IPS DF 6.9 (cell line): ENCODE measurements at regions not wholly inside any gene's neighbourhood (a gene's known extent, or its start where the extent isn't known, plus 50 kb on each side); places are given as distances from the start of the nearest gene placed in this dataset.

Source experiments
- DNase-seq: peaks from one replicate; pipeline ENCODE4 v3.0.0-alpha.2; 2013; ENCODE audit warnings: low read depth, low spot score
- H3K27ac ChIP-seq: one replicate; pipeline ENCODE4 v1.5.1; 2013; ENCODE audit warnings: low read length, control low read depth
- H3K27me3 ChIP-seq: 2 replicates; pipeline ENCODE4 v1.6.1; 2013; ENCODE audit warnings: mild to moderate bottlenecking, low read length; ENCODE audit not compliant: control insufficient read depth, insufficient read depth
- H3K36me3 ChIP-seq: 2 replicates; pipeline ENCODE4 v1.6.1; 2013; ENCODE audit warnings: low read length; ENCODE audit not compliant: control insufficient read depth, insufficient read depth
- H3K4me1 ChIP-seq: 2 replicates; pipeline ENCODE4 v1.6.1; 2013; ENCODE audit warnings: low read length; ENCODE audit not compliant: control insufficient read depth, insufficient read depth
- H3K4me3 ChIP-seq: 2 replicates; pipeline ENCODE4 v1.5.1; 2013; ENCODE audit warnings: mild to moderate bottlenecking, low read length
- H3K9me3 ChIP-seq: 2 replicates; pipeline ENCODE4 v1.6.1; 2013; ENCODE audit warnings: low read length, inconsistent platforms; ENCODE audit not compliant: control insufficient read depth, insufficient read depth
- WGBS: extraction: QIAGEN DNeasy Blood & Tissue Kit; methylation state at CpG from one replicate; pipeline ENCODE4 v1.1.7; 2013; ENCODE audit warnings: mixed read lengths, missing lambda C conversion rate; ENCODE audit not compliant: insufficient read length, insufficient coverage; 5-methylcytosine and 5-hydroxymethylcytosine counted together

- no peak for DNase-seq
- Histone ChIP-seq H3K27me3 (no peaks in the 10 kb centered on the region), H3K9me3 (no peaks in the 10 kb centered on the region), H3K4me3 (no peak overlapping the region), H3K27ac (no peak overlapping the region), H3K4me1 (no peaks in the 10 kb centered on the region), H3K36me3 (no peaks in the 10 kb centered on the region)
- no CpG with 5 or more reads among the region's 4 CpGs for WGBS
Observed at GRCh38 chr12:30507576-30507975, 188.1 kb downstream of the IPO8 start.

- H3K36me3 ChIP-seq = no peaks in the 10 kb centered on the region
Observed at GRCh38 chr12:30506411-30506810, 189.3 kb downstream of the IPO8 start.

GRCh38 chr12:30501718-30502117 is 194.0 kb downstream of the IPO8 start:
- WGBS = no CpG with 5 or more reads among the region's 2 CpGs
- Histone ChIP-seq H3K36me3 (no peaks in the 10 kb centered on the region), H3K9me3 (no peaks in the 10 kb centered on the region), H3K4me3 (no peak overlapping the region), H3K27me3 (no peaks in the 10 kb centered on the region), H3K27ac (no peak overlapping the region), H3K4me1 (no peaks in the 10 kb centered on the region)
- no peak for DNase-seq

More at GRCh38 chr12:30506411-30506810, 189.3 kb downstream of the IPO8 start:
- no peak overlapping the region for H3K27ac ChIP-seq
- DNase-seq = no peak
- no peaks in the 10 kb centered on the region for H3K4me1 ChIP-seq
- no peaks in the 10 kb centered on the region for H3K27me3 ChIP-seq
- WGBS = no CpG with 5 or more reads among the region's 7 CpGs
- H3K4me3 ChIP-seq = no peak overlapping the region
- no peaks in the 10 kb centered on the region for H3K9me3 ChIP-seq

GRCh38 chr12:30500532-30500931 is 195.1 kb downstream of the IPO8 start:
- Histone ChIP-seq H3K4me3 (no peak overlapping the region), H3K4me1 (no peaks in the 10 kb centered on the region), H3K36me3 (no peaks in the 10 kb centered on the region), H3K27ac (no peak overlapping the region), H3K9me3 (no peaks in the 10 kb centered on the region), H3K27me3 (no peaks in the 10 kb centered on the region)
- WGBS = no CpG with 5 or more reads among the region's 4 CpGs
- no peak for DNase-seq

GRCh38 chr12:30485230-30485890 is 210.3 kb downstream of the IPO8 start:
- WGBS = no CpG with 5 or more reads among the region's 14 CpGs
- no peaks in the 10 kb centered on the region; the same call in 1 of the 2 replicates for H3K4me1 ChIP-seq

GRCh38 chr12:30484658-30485057 is 211.0 kb downstream of the IPO8 start:
- WGBS = no CpG with 5 or more reads among the region's 5 CpGs
- Histone ChIP-seq H3K4me3 (no peak overlapping the region), H3K27me3 (no peaks in the 10 kb centered on the region), H3K9me3 (no peaks in the 10 kb centered on the region), H3K27ac (no peak overlapping the region), H3K4me1 (no peaks in the 10 kb centered on the region; the same call in 1 of the 2 replicates), H3K36me3 (no peaks in the 10 kb centered on the region)
- DNase-seq = no peak

More at GRCh38 chr12:30485230-30485890, 210.3 kb downstream of the IPO8 start:
- Histone ChIP-seq H3K36me3 (no peaks in the 10 kb centered on the region), H3K27me3 (no peaks in the 10 kb centered on the region), H3K9me3 (no peaks in the 10 kb centered on the region), H3K27ac (no peak overlapping the region), H3K4me3 (no peak overlapping the region)
- DNase-seq = no peak

- Histone ChIP-seq H3K4me3 (no peak overlapping the region), H3K27ac (no peak overlapping the region), H3K4me1 (no peaks in the 10 kb centered on the region; the same call in 1 of the 2 replicates), H3K9me3 (no peaks in the 10 kb centered on the region), H3K36me3 (no peaks in the 10 kb centered on the region), H3K27me3 (no peaks in the 10 kb centered on the region)
- no peak for DNase-seq
- no CpG with 5 or more reads among the region's 1 CpG for WGBS
Observed at GRCh38 chr12:30482650-30483049, 213.0 kb downstream of the IPO8 start.

GRCh38 chr12:30473274-30473673 is 222.4 kb downstream of the IPO8 start:
- no peak overlapping the region for H3K27ac ChIP-seq
- H3K9me3 ChIP-seq = no peaks in the 10 kb centered on the region; the same call in 1 of the 2 replicates
- H3K4me1 ChIP-seq = no peaks in the 10 kb centered on the region
- no peak for DNase-seq
- no peaks in the 10 kb centered on the region for H3K36me3 ChIP-seq
- whole genome bisulfite sequencing = no CpG with 5 or more reads among the region's 2 CpGs
- H3K27me3 ChIP-seq = no peaks in the 10 kb centered on the region
- no peak overlapping the region for H3K4me3 ChIP-seq

GRCh38 chr12:30466093-30466585 is 229.5 kb downstream of the IPO8 start:
- Histone ChIP-seq H3K4me1 (no peaks in the 10 kb centered on the region), H3K9me3 (no peaks in the 10 kb centered on the region; the same call in 1 of the 2 replicates), H3K36me3 (no peaks in the 10 kb centered on the region), H3K27me3 (no peaks in the 10 kb centered on the region), H3K27ac (no peak overlapping the region), H3K4me3 (no peak overlapping the region)
- no peak for DNase-seq
- WGBS = no CpG with 5 or more reads among the region's 4 CpGs

GRCh38 chr12:30463636-30464035 is 232.0 kb downstream of the IPO8 start:
- DNase-seq = no peak
- no peaks in the 10 kb centered on the region for H3K27me3 ChIP-seq
- no CpG with 5 or more reads among the region's 2 CpGs for WGBS
- H3K36me3 ChIP-seq = no peaks in the 10 kb centered on the region
- H3K27ac ChIP-seq = no peak overlapping the region
- H3K4me1 ChIP-seq = no peaks in the 10 kb centered on the region
- H3K9me3 ChIP-seq = no peaks in the 10 kb centered on the region
- H3K4me3 ChIP-seq = no peak overlapping the region

- Histone ChIP-seq H3K4me3 (no peak overlapping the region), H3K4me1 (no peaks in the 10 kb centered on the region), H3K27me3 (no peaks in the 10 kb centered on the region), H3K9me3 (no peaks in the 10 kb centered on the region), H3K27ac (no peak overlapping the region), H3K36me3 (no peaks in the 10 kb centered on the region)
- DNase-seq = no peak
- WGBS = no CpG with 5 or more reads among the region's 1 CpG
Observed at GRCh38 chr12:30462249-30462648, 233.4 kb downstream of the IPO8 start.
